Parathyroid adenoma (tissue), 2 donors: ENCODE measurements at regions not wholly inside any gene's neighbourhood (a gene's known extent, or its start where the extent isn't known, plus 50 kb on each side); places are given as distances from the start of the nearest gene placed in this dataset.

Experiments
- H2AFZ ChIP-seq: fragments of 300-600 bp; sonication (generic); one replicate; pipeline ENCODE4 v1.7.0; 2017; ENCODE audit warnings: antibody characterized with exemption, mild to moderate bottlenecking
- H3K27ac ChIP-seq: fragments of 300-600 bp; sonication (generic); one replicate; pipeline ENCODE4 v1.7.0; 2017
- H3K27me3 ChIP-seq: fragments of 300-600 bp; sonication (generic); one replicate; pipeline ENCODE4 v1.7.0; 2017; ENCODE audit warnings: low read length; ENCODE audit not compliant: control insufficient read depth, insufficient read depth
- H3K36me3 ChIP-seq: fragments of 300-600 bp; sonication (generic); one replicate; pipeline ENCODE4 v1.7.0; 2017; ENCODE audit warnings: low read length; ENCODE audit not compliant: control insufficient read depth, insufficient read depth
- H3K4me1 ChIP-seq: fragments of 300-600 bp; sonication (generic); one replicate; pipeline ENCODE4 v1.7.0; 2017; ENCODE audit warnings: control low read depth
- H3K4me2 ChIP-seq: fragments of 300-600 bp; sonication (generic); one replicate; pipeline ENCODE4 v1.7.0; 2017; ENCODE audit warnings: low read length
- H3K4me3 ChIP-seq: fragments of 300-600 bp; sonication (generic); one replicate; pipeline ENCODE4 v1.7.0; 2017; ENCODE audit warnings: low read depth, low read length
- H3K79me2 ChIP-seq: fragments of 300-600 bp; sonication (generic); one replicate; pipeline ENCODE4 v1.7.0; 2017; ENCODE audit warnings: control low read depth
- H3K9ac ChIP-seq: fragments of 300-600 bp; sonication (generic); one replicate; pipeline ENCODE4 v1.7.0; 2017; ENCODE audit warnings: mild to moderate bottlenecking
- H3K9me3 ChIP-seq: fragments of 300-600 bp; sonication (generic); one replicate; pipeline ENCODE4 v1.7.0; 2017; ENCODE audit warnings: low read length; ENCODE audit not compliant: control insufficient read depth
- TF ChIP-seq, protein P1 (sequence below): fragments of 300-600 bp; sonication (generic); IDR thresholded peaks from one replicate; pipeline ENCODE4 v1.7.0; 2017; ENCODE audit warnings: antibody characterized with exemption, mild to moderate bottlenecking
- donor health status: primary hyperparathyroidism.

DNA sequence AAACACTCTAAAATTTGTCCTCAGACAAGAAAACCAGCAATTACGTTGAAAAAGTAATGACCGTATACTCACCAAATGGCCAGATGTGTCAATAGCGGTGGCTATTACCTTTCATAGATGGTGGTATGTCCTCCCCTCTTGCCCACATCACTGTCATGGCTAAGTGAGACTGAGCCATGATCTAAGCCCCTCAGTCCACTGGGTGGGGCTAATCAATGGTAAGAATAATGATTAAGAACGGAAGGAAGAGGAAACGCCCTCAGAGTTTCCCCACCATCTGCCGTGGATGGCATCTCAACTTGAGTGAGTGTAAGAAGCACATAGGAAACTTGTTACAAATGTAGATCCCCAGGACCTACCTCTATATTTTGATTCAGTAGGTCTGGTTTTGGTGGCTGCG lies 65.8 kb upstream of the EFEMP1 start:
- no peak overlapping the region for H2AFZ ChIP-seq
- no peaks in the 10 kb centered on the region for H3K9me3 ChIP-seq
- H3K9ac ChIP-seq = no peak overlapping the region
- no peaks in the 10 kb centered on the region for H3K36me3 ChIP-seq
- TF ChIP-seq, protein P1, sequence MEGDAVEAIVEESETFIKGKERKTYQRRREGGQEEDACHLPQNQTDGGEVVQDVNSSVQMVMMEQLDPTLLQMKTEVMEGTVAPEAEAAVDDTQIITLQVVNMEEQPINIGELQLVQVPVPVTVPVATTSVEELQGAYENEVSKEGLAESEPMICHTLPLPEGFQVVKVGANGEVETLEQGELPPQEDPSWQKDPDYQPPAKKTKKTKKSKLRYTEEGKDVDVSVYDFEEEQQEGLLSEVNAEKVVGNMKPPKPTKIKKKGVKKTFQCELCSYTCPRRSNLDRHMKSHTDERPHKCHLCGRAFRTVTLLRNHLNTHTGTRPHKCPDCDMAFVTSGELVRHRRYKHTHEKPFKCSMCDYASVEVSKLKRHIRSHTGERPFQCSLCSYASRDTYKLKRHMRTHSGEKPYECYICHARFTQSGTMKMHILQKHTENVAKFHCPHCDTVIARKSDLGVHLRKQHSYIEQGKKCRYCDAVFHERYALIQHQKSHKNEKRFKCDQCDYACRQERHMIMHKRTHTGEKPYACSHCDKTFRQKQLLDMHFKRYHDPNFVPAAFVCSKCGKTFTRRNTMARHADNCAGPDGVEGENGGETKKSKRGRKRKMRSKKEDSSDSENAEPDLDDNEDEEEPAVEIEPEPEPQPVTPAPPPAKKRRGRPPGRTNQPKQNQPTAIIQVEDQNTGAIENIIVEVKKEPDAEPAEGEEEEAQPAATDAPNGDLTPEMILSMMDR = no peak
- no peak overlapping the region for H3K27ac ChIP-seq
- H3K4me2 ChIP-seq = no peak overlapping the region
- H3K4me3 ChIP-seq = no peak overlapping the region
- no peaks in the 10 kb centered on the region for H3K79me2 ChIP-seq
- H3K4me1 ChIP-seq = no peaks in the 10 kb centered on the region
- no peaks in the 10 kb centered on the region for H3K27me3 ChIP-seq

GRCh38 chr2:55992455-55992854 lies 68.9 kb upstream of the EFEMP1 start:
- H3K27me3 ChIP-seq = no peaks in the 10 kb centered on the region
- TF ChIP-seq, protein P1 = no peak
- H3K4me3 ChIP-seq = no peak overlapping the region
- H3K9me3 ChIP-seq = no peaks in the 10 kb centered on the region
- H3K9ac ChIP-seq = no peak overlapping the region
- no peaks in the 10 kb centered on the region for H3K4me1 ChIP-seq
- H3K27ac ChIP-seq = no peak overlapping the region
- no peak overlapping the region for H2AFZ ChIP-seq
- no peaks in the 10 kb centered on the region for H3K79me2 ChIP-seq
- no peak overlapping the region for H3K4me2 ChIP-seq
- no peaks in the 10 kb centered on the region for H3K36me3 ChIP-seq

DNA sequence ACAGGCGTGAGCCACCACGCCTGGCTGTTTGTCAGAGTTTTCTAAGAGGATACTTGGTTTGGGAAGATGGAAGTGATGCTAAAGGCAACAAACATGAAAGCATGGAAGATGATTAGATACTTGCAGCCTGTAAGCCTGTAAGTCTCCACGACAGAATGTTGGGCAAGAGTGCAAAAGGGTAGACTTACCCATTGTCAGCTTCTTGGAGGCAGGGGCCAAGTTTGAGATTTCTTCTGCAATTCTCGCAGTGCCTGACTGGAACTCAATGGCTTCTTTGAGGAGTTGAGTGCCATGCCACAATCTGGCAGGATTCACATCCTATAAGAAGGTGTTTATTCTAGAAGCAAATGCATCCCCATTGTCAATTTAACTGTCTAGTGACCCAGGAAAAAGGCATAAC lies 70.1 kb upstream of the EFEMP1 start:
- no peak overlapping the region for H3K4me2 ChIP-seq
- no peaks in the 10 kb centered on the region for H3K9me3 ChIP-seq
- H3K9ac ChIP-seq = no peak overlapping the region
- no peak overlapping the region for H3K27ac ChIP-seq
- no peak overlapping the region for H2AFZ ChIP-seq
- TF ChIP-seq, protein P1 = no peak
- H3K4me3 ChIP-seq = no peak overlapping the region
- H3K4me1 ChIP-seq = no peaks in the 10 kb centered on the region
- H3K27me3 ChIP-seq = no peaks in the 10 kb centered on the region
- no peaks in the 10 kb centered on the region for H3K79me2 ChIP-seq
- no peaks in the 10 kb centered on the region for H3K36me3 ChIP-seq

- Histone ChIP-seq H3K4me3 (no peak overlapping the region), H3K9me3 (no peaks in the 10 kb centered on the region), H3K27me3 (no peaks in the 10 kb centered on the region), H3K4me2 (no peak overlapping the region), H3K27ac (no peak overlapping the region), H3K9ac (no peak overlapping the region), H3K79me2 (no peaks in the 10 kb centered on the region), H3K36me3 (no peaks in the 10 kb centered on the region), H3K4me1 (no peaks in the 10 kb centered on the region), H2AFZ (no peak overlapping the region)
- TF ChIP-seq, protein P1 = no peak
These were observed 71.6 kb upstream of the EFEMP1 start for GRCh38 chr2:55995211-55995610.

DNA sequence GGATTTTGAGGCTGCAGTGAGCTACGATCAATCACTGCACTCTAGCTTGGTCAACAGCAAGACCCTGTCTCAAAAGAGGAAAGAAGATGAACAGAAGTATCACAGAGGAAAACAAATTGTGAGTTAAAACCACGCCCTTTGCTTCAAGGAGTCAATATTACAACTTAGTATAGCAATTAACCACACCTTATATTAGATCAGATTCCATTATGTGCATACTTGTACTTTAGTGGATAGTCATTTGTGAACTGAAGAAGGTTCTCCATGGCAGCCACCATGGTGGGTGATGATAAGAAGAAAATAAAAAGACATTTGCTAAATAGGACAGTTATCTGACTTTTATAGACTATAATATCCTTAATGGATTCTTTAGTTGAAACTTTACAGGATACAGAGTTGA lies 72.3 kb upstream of the EFEMP1 start:
- no peak overlapping the region for H3K4me2 ChIP-seq
- no peak overlapping the region for H3K4me3 ChIP-seq
- no peak overlapping the region for H3K27ac ChIP-seq
- H2AFZ ChIP-seq = no peak overlapping the region
- no peaks in the 10 kb centered on the region for H3K36me3 ChIP-seq
- no peaks in the 10 kb centered on the region for H3K9me3 ChIP-seq
- no peaks in the 10 kb centered on the region for H3K4me1 ChIP-seq
- H3K9ac ChIP-seq = no peak overlapping the region
- H3K27me3 ChIP-seq = no peaks in the 10 kb centered on the region
- TF ChIP-seq, protein P1 = no peak
- H3K79me2 ChIP-seq = no peaks in the 10 kb centered on the region
